Right lobe of liver (tissue), 6 donors: ENCODE measurements at regions not wholly inside any gene's neighbourhood (a gene's known extent, or its start where the extent isn't known, plus 50 kb on each side); places are given as distances from the start of the nearest gene placed in this dataset.
A peak's percentile ranks its signal among the peaks of the same experiment; 100 is the strongest.

Experiments used
- ATAC-seq, 4 donors: fragments of 200-7000 bp; cut with Tn5 transposase; one replicate each; pipeline ENCODE4 v1.9.1; 2020; ENCODE audit warnings: mild to moderate bottlenecking in 4 of 4, moderate library complexity in 4 of 4
- DNase-seq, 3 donors: peaks; one replicate each; pipeline ENCODE4 v3.0.0-alpha.2; 2020
- H3K27ac ChIP-seq, 3 donors: fragments of 200-600 bp; one replicate each; pipeline ENCODE4 v1.8.0; 2022
- H3K27me3 ChIP-seq, 2 donors: fragments of 200-600 bp; one replicate each; pipeline ENCODE4 v1.8.0; 2022
- H3K36me3 ChIP-seq, 4 donors: fragments of 200-600 bp; sonication (generic) in 1 of 4; one replicate each; pipeline versions ENCODE4 v1.5.1 to v1.8.0; 2017 to 2022; ENCODE audit warnings: control low read depth in 1 of 4
- H3K4me1 ChIP-seq, 4 donors: fragments of 200-600 bp; sonication (generic) in 1 of 4; one replicate each; pipeline versions ENCODE4 v1.5.1 to v1.8.0; 2017 to 2022; ENCODE audit warnings: control low read depth in 1 of 4
- H3K4me3 ChIP-seq, 3 donors: fragments of 200-600 bp; one replicate each; pipeline ENCODE4 v1.8.0; 2022
- H3K9me3 ChIP-seq, 4 donors: fragments of 200-600 bp; sonication (generic) in 1 of 4; one replicate each; pipeline versions ENCODE4 v1.5.1 to v1.8.0; 2017 to 2022; ENCODE audit warnings: control low read depth in 1 of 4
- CTCF ChIP-seq, 4 donors: fragments of 200-600 bp in 3 of 4; fragments of 450-650 bp in 1 of 4; IDR thresholded peaks; one replicate each; pipeline versions ENCODE4 v1.5.1 to v1.8.0; 2016 to 2022; ENCODE audit warnings: antibody characterized with exemption in 4 of 4, mild to moderate bottlenecking in 2 of 4
- POLR2A ChIP-seq: fragments of 450-650 bp; IDR thresholded peaks from one replicate; pipeline ENCODE4 v1.6.1; 2017; ENCODE audit warnings: antibody characterized with exemption, mild to moderate bottlenecking
- WGBS: methylation state at CpG from one replicate; pipeline ENCODE4 v1.1.6; 2018; ENCODE audit warnings: low coverage, low lambda C conversion rate; ENCODE audit not compliant: insufficient coverage; ENCODE audit errors: missing lambda C conversion rate; 5-methylcytosine and 5-hydroxymethylcytosine counted together
- intact Hi-C, 2 donors: fragments of 100-400 bp; cut with DNase I; formaldehyde crosslinking; loops; one replicate each; pipeline versions ENCODE4 v1.11.2 to v1.14.1; 2022
- donor health status: DM: no; HTN: yes; CAD: no.
- donor health status: DM: no; HTN: no; CAD: no.
- donor health status: DM: no; HTN: no; CAD: no.
- donor health status: DM: no; HTN: yes; CAD: no.
- donor health status: DM: no; HTN: yes; CAD: no.

GRCh38 chr16:47780213-47780875 lies 319.2 kb downstream of the PHKB start:
- H3K4me3 ChIP-seq: no peak overlapping the region
- no peak for DNase-seq
- no peaks in the 10 kb centered on the region for H3K9me3 ChIP-seq
- intact Hi-C loops: no loop called here
- no peak for ATAC-seq
- 56% methylated on average over 6 of the region's 8 CpGs for WGBS
- TF ChIP-seq POLR2A (no peak), CTCF (IDR thresholded peaks at IDR 0.05) (no peak)
- no peak overlapping the region for H3K27ac ChIP-seq
- H3K4me1 ChIP-seq: no peaks in the 10 kb centered on the region
- no peaks in the 10 kb centered on the region for H3K36me3 ChIP-seq
- no peaks in the 10 kb centered on the region for H3K27me3 ChIP-seq

GRCh38 chr16:47779201-47780016 lies 318.3 kb downstream of the PHKB start:
- no peak overlapping the region for H3K27ac ChIP-seq
- ATAC-seq: peak; percentile 54 to 84 (median 66)
- intact Hi-C loops: no loop called here

GRCh38 chr16:47778106-47778801 lies 317.1 kb downstream of the PHKB start:
- ATAC-seq (no peak), DNase-seq (no peak)
- H3K27ac ChIP-seq: no peak overlapping the region
- no peaks in the 10 kb centered on the region for H3K27me3 ChIP-seq
- no peak overlapping the region for H3K4me3 ChIP-seq
- no peaks in the 10 kb centered on the region for H3K9me3 ChIP-seq
- intact Hi-C loops: no loop called here
- H3K4me1 ChIP-seq: no peaks in the 10 kb centered on the region
- no peak for TF ChIP-seq CTCF (IDR thresholded peaks at IDR 0.05)
- no peak for TF ChIP-seq POLR2A
- no peaks in the 10 kb centered on the region for H3K36me3 ChIP-seq
- WGBS: 42% methylated on average over 3 of the region's 6 CpGs

More at GRCh38 chr16:47779201-47780016, 318.3 kb downstream of the PHKB start:
- 0% methylated on average over 3 of the region's 7 CpGs for WGBS
- no peaks in the 10 kb centered on the region for H3K4me1 ChIP-seq
- no peaks in the 10 kb centered on the region for H3K27me3 ChIP-seq
- peak in 1 of 3 donors; percentile 21 for DNase-seq
- H3K4me3 ChIP-seq: peak overlapping the region in 2 of 3 donors; percentile 8 to 26
- no peaks in the 10 kb centered on the region for H3K9me3 ChIP-seq
- TF ChIP-seq POLR2A (no peak), CTCF (IDR thresholded peaks at IDR 0.05) (no peak)
- no peaks in the 10 kb centered on the region for H3K36me3 ChIP-seq

- no peak for DNase-seq
- intact Hi-C loops: no loop called here
- TF ChIP-seq POLR2A: no peak
- no peak for TF ChIP-seq CTCF (IDR thresholded peaks at IDR 0.05)
These were observed 316.1 kb downstream of the PHKB start for GRCh38 chr16:47777220-47777619.

More at GRCh38 chr16:47777220-47777619, 316.1 kb downstream of the PHKB start:
- H3K4me3 ChIP-seq: no peak overlapping the region
- H3K4me1 ChIP-seq: no peaks in the 10 kb centered on the region
- no peak for ATAC-seq
- H3K36me3 ChIP-seq: no peaks in the 10 kb centered on the region
- H3K9me3 ChIP-seq: no peaks in the 10 kb centered on the region
- no peaks in the 10 kb centered on the region for H3K27me3 ChIP-seq
- no peak overlapping the region for H3K27ac ChIP-seq
